Fibroblast of lung (primary cell): ENCODE measurements at regions not wholly inside any gene's neighbourhood (a gene's known extent, or its start where the extent isn't known, plus 50 kb on each side); places are given as distances from the start of the nearest gene placed in this dataset.

ENCODE experiments used
- CTCF ChIP-seq, 2 donors: IDR thresholded peaks in 1 of 2; conservative IDR thresholded peaks in 1 of 2; 1 replicate in 1 of 2; 2 replicates in 1 of 2; pipeline ENCODE4 v1.5.1; 2011 to 2012; ENCODE audit warnings: low read length in 2 of 2, control low read depth in 1 of 2, inconsistent platforms in 1 of 2, low read depth in 1 of 2, mild to moderate bottlenecking in 1 of 2
- EZH2 ChIP-seq: IDR thresholded peaks from 2 replicates; pipeline ENCODE4 v1.5.1; 2012; ENCODE audit warnings: low read length, control low read depth, mild to moderate bottlenecking; ENCODE audit errors: missing control alignments

GRCh38 chr15:47203993-47204392 lies 513.3 kb upstream of the SEMA6D start:
- TF ChIP-seq CTCF (conservative IDR thresholded peaks at IDR 0.05 in 1 of 2, IDR thresholded peaks at IDR 0.05 in 1 of 2; ENCODE audit: low read depth in 1 of 2, low read length in 2 of 2) (no peak), EZH2 (no peak)
